Esophagus squamous epithelium (tissue), 5 donors: ENCODE measurements at regions not wholly inside any gene's neighbourhood (a gene's known extent, or its start where the extent isn't known, plus 50 kb on each side); places are given as distances from the start of the nearest gene placed in this dataset.

Experiments
- DNase-seq: peaks from one replicate; lab custom pipeline; 2025; lab: John Stamatoyannopoulos, UW
- H3K27ac ChIP-seq, 4 donors: fragments of 200-600 bp; sonication (generic); one replicate each; pipeline ENCODE4 v1.5.1; 2016 to 2019; ENCODE audit warnings: mild to moderate bottlenecking in 1 of 4
- H3K27me3 ChIP-seq, 4 donors: fragments of 200-600 bp; sonication (generic); 1 replicate in 3 of 4; 2 replicates in 1 of 4; pipeline versions ENCODE4 v1.5.1 to v1.6.0; 2017 to 2021; ENCODE audit warnings: antibody characterized with exemption in 1 of 4
- H3K36me3 ChIP-seq, 3 donors: fragments of 200-600 bp; sonication (generic); one replicate each; pipeline ENCODE4 v1.5.1; 2016 to 2019
- H3K4me1 ChIP-seq, 3 donors: fragments of 200-600 bp; sonication (generic); one replicate each; pipeline ENCODE4 v1.5.1; 2017 to 2019
- H3K4me3 ChIP-seq, 4 donors: fragments of 200-600 bp; sonication (generic); 1 replicate in 3 of 4; 2 replicates in 1 of 4; pipeline ENCODE4 v1.5.1; 2016 to 2019; ENCODE audit warnings: mild to moderate bottlenecking in 2 of 4, moderate library complexity in 1 of 4
- H3K9me3 ChIP-seq, 3 donors: fragments of 200-600 bp; sonication (generic); one replicate each; pipeline ENCODE4 v1.5.1; 2016 to 2019
- CTCF ChIP-seq, 6 experiments: fragments of 450-650 bp in 4 of 6; fragments of 200-600 bp in 2 of 6; sonication (generic) in 2 of 6; IDR thresholded peaks; one replicate each; pipeline ENCODE4 v1.5.1; 2016 to 2019; ENCODE audit warnings: antibody characterized with exemption in 6 of 6, mild to moderate bottlenecking in 4 of 6, moderate library complexity in 4 of 6
- POLR2A ChIP-seq, 4 donors: fragments of 450-650 bp; IDR thresholded peaks; one replicate each; pipeline ENCODE4 v1.6.1; 2017; ENCODE audit warnings: antibody characterized with exemption in 4 of 4, mild to moderate bottlenecking in 4 of 4, moderate library complexity in 3 of 4
- WGBS, 2 donors: methylation state at CpG; one replicate each; pipeline ENCODE4 v1.1.5; 2018; 5-methylcytosine and 5-hydroxymethylcytosine counted together
- intact Hi-C: fragments of 100-400 bp; cut with DNase I; formaldehyde crosslinking; loops from one replicate; pipeline ENCODE4 v1.15.0; 2022
- donor health status: DM: yes; HTN: yes; CAD: no.

GRCh38 chr13:74892096-74892495, 589.9 kb downstream of the TBC1D4 start:
- no peak for TF ChIP-seq POLR2A (IDR thresholded peaks at IDR 0.05)
- no peak for TF ChIP-seq CTCF (IDR thresholded peaks at IDR 0.05)
- no peak overlapping the region for H3K4me3 ChIP-seq
- H3K27me3 ChIP-seq: no peaks in the 10 kb centered on the region
- DNase-seq: no peak
- no peaks in the 10 kb centered on the region for H3K36me3 ChIP-seq
- WGBS, 2 donors: 65 to 74% methylated on average over 3 of the region's 3 CpGs
- no peak overlapping the region for H3K27ac ChIP-seq
- intact Hi-C loops: no loop called here
- no peaks in the 10 kb centered on the region for H3K9me3 ChIP-seq
- no peaks in the 10 kb centered on the region for H3K4me1 ChIP-seq

GRCh38 chr13:74891610-74892009, 590.4 kb downstream of the TBC1D4 start:
- no peaks in the 10 kb centered on the region for H3K27me3 ChIP-seq
- intact Hi-C loops: no loop called here
- no peak for TF ChIP-seq CTCF (IDR thresholded peaks at IDR 0.05)
- no peak for TF ChIP-seq POLR2A (IDR thresholded peaks at IDR 0.05)
- no peak overlapping the region for H3K4me3 ChIP-seq
- WGBS, 2 donors: 31 to 38% methylated on average over 5 of the region's 5 CpGs
- no peaks in the 10 kb centered on the region for H3K4me1 ChIP-seq
- H3K27ac ChIP-seq: no peak overlapping the region
- H3K9me3 ChIP-seq: no peaks in the 10 kb centered on the region
- H3K36me3 ChIP-seq: no peaks in the 10 kb centered on the region
- DNase-seq: no peak

DNA sequence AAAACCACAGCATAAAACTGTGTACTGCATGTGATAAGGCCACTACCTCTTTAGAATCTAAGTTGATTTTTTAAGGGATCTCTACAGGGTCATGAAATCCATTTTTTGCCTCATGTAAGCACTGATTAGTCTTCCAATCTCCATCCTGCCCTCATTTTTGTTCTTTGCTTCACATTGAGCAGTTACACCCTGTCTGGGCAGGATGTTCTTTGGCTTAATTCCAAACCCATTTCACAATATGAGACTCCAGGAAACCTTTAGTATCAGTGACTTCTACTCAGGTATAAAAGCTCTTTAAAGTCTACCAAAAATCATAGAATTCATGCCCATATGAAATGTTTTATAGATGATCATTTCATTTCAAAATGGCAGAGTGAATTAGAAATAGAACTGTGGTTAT, 592.6 kb downstream of the TBC1D4 start:
- no peaks in the 10 kb centered on the region for H3K4me1 ChIP-seq
- H3K4me3 ChIP-seq: no peak overlapping the region
- no peak for DNase-seq
- no peaks in the 10 kb centered on the region for H3K36me3 ChIP-seq
- H3K27me3 ChIP-seq: no peaks in the 10 kb centered on the region
- no peak overlapping the region for H3K27ac ChIP-seq
- intact Hi-C loops: no loop called here
- H3K9me3 ChIP-seq: no peaks in the 10 kb centered on the region
- no peak for TF ChIP-seq CTCF (IDR thresholded peaks at IDR 0.05)
- TF ChIP-seq POLR2A (IDR thresholded peaks at IDR 0.05): no peak

- TF ChIP-seq CTCF (IDR thresholded peaks at IDR 0.05) (no peak), POLR2A (IDR thresholded peaks at IDR 0.05) (no peak)
- H3K36me3 ChIP-seq: no peaks in the 10 kb centered on the region
- no peaks in the 10 kb centered on the region for H3K4me1 ChIP-seq
- no peaks in the 10 kb centered on the region for H3K27me3 ChIP-seq
- no peak overlapping the region for H3K4me3 ChIP-seq
- H3K9me3 ChIP-seq: no peaks in the 10 kb centered on the region
- 42 to 51% methylated on average over 3 of the region's 3 CpGs for WGBS, 2 donors
- DNase-seq: no peak
- intact Hi-C loops: no loop called here
- H3K27ac ChIP-seq: no peak overlapping the region
These were observed 595.5 kb downstream of the TBC1D4 start for GRCh38 chr13:74886502-74886901.

DNA sequence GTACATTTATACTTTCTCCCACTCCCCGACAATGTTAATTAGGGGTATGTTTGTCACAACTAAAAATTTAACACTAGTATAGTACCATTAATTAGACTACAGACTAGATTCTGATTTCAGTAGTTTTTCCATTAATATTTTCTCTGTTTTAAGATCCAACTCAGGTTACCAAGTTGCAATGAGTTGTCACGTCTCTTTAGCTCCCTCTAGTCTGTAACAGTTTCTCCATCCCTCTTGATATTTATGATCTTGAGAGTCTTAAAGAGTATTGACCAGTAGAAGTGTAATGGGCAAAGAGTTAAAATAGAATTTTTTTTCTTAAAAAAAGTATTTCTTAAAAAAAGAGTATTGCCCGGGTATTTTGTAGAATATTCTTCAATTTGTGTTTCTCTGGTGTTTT, 598.1 kb downstream of the TBC1D4 start:
- Histone ChIP-seq H3K9me3 (no peaks in the 10 kb centered on the region), H3K4me3 (no peak overlapping the region), H3K27ac (no peak overlapping the region), H3K4me1 (no peaks in the 10 kb centered on the region), H3K36me3 (no peaks in the 10 kb centered on the region), H3K27me3 (no peaks in the 10 kb centered on the region)
- WGBS, 2 donors: 76 to 79% methylated on average over 3 of the region's 3 CpGs
- no peak for TF ChIP-seq POLR2A (IDR thresholded peaks at IDR 0.05)
- no peak for TF ChIP-seq CTCF (IDR thresholded peaks at IDR 0.05)
- no peak for DNase-seq
- intact Hi-C loops: no loop called here
